Islet of Langerhans (tissue), 1 donor: ENCODE measurements at regions not wholly inside any gene's neighbourhood (a gene's known extent, or its start where the extent isn't known, plus 50 kb on each side); places are given as distances from the start of the nearest gene placed in this dataset.
"Not testable (repeated sequence)": the region's sequence is repeated elsewhere in the genome, so short reads cannot be mapped to it uniquely, and the experiment has no call there.

Experiments used
- FAIRE-seq: peaks from one replicate; lab custom pipeline; 2011; peaks lifted over from hg19 to GRCh38; lab: Jason Lieb, UNC

- no peak for FAIRE-seq
Observed at GRCh38 chrX:99398545-99398944, 1011.5 kb downstream of the PCDH19 start.

DNA sequence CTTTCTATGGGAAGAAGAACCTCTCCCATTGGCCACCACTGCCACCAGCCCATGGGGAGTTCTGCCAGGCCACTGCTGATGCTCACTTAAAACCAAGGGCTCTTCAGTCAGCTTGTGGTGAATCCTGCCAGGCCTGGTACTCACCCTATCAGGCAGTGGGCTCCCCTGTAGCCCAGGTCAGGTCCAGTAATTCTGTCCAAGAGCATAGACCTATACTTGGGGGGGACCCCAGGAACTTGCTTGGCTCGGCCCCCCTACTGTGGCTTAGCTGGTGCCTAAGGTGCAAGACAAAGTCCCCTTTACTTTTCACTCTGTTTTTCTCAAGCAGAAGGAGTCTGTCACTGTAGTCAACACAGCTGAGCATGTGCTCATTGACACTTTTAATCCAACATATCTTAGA lies 1012.2 kb downstream of the PCDH19 start:
- no peak for FAIRE-seq

DNA sequence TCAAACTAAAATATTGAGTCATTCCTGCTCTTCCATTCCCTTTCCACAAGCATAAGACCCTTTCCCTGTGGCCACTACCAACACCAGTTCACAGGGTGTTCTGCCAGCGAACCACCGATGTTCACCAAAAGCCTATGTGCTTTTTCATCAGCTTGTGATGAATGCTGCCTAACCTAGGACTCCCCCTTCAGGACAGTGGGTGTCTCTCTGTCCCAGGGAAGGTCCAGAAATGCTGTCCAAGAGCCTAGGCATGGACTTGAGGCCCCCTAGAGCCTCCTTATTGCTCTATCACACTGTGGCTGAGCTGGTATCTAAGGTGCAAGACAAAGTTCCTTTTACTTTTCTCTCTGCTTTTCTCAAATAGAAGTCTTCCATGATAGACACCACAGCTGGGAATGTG lies 1015.6 kb downstream of the PCDH19 start:
- no peak for FAIRE-seq

DNA sequence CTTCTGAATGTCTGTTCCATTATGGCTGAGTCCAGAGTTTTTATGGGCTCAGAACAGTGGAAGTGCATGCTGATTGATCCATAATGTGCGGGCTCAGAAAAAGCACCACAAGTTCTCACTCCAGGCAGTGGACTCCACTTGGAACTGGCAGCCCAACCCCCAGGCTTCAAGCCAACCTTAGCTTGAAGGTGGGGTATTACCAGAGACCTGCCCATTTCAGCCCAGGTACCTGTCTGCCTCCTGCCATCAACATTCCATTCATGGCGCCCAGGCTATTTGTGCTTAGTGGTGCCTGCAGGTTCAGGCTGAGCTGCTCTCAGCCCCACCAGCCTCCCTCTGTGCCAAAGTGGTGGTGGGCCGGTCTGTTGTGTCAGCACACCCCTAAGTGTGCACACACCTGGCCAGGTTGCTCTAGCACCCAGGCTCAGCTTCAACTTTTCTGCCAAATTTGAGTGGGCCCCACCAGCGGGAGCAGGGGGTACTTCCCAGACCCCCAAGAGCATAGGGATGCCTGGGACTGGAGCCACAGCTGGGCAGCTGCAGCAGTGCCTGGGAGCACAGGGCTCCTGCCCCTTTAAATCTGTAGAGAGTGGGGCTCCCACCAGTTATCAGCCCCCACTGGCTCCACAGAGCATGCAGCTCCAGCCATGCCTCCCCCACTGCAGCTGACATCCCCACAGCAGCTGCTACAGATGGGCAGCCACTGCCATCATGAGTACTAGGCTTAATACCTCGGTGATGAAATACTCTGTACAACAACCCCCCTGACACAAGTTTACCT lies 1025.3 kb downstream of the PCDH19 start:
- no peak for FAIRE-seq

- no peak for FAIRE-seq
Observed at GRCh38 chrX:99383786-99384185, 1026.3 kb downstream of the PCDH19 start.

- no peak for FAIRE-seq
Observed at GRCh38 chrX:99371976-99372595, 1038.0 kb downstream of the PCDH19 start.

DNA sequence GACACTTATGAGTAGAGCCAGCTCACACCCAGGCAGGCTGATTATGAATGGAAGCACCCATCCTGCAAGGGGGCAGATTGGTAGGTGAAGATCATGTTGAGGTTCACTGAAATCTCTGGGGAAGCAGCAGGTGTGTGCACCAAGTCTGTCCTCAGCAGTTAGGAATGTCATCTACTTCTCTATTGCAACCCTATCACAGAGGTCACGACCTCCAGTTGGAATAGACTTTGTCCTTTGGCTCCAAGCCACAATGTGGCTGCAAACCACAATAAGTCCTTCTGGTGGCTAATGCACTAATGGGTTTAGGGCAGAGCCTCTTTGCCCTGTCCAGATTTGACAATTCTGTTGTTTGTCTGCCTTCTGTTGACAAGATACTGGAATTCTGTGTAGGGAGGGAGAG lies 1056.7 kb downstream of the PCDH19 start:
- no peak for FAIRE-seq

DNA sequence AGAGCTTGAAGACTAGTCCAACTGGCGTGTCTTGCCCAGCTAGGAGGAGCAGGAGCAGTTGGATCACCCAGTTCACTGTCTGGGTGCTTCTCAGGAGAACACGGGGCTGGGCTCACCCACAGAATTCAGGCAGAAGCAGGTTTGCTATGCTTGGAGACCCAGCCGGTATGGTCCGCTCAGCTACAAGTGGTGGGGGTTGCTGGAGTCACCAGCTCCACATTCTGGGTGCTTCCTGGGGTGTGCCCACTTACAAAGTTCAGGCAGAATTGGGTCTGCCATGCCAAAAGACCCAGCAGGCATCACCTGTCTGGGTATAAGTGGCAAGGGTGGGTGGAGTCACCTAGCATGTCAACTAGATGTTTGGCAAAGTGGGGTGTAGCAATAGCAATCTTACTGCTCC lies 1061.8 kb downstream of the PCDH19 start:
- no peak for FAIRE-seq

DNA sequence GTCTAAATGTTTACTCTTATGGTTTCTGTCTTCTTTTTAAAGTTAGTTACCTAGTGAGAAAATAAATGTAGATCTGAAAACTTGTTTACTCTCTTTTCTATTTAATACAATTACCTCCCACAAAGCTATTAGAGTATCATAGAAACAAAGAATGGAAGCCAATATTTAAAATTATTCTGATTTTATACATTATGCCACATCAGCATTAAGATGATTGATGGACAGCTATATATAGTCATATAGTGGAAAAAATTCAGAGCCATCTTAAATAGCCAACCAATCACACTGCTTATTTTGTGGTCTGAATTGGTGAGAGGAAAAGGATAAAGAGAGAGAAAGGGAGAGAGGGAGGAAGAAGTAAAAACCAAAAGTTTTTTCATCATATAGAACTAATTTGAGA lies 1101.8 kb downstream of the PCDH19 start:
- no peak for FAIRE-seq

- FAIRE-seq, result no peak
Observed at GRCh38 chrX:99305573-99305972, 1104.5 kb downstream of the PCDH19 start.

GRCh38 chrX:99301990-99302389 lies 1108.1 kb downstream of the PCDH19 start:
- FAIRE-seq, result no peak

DNA sequence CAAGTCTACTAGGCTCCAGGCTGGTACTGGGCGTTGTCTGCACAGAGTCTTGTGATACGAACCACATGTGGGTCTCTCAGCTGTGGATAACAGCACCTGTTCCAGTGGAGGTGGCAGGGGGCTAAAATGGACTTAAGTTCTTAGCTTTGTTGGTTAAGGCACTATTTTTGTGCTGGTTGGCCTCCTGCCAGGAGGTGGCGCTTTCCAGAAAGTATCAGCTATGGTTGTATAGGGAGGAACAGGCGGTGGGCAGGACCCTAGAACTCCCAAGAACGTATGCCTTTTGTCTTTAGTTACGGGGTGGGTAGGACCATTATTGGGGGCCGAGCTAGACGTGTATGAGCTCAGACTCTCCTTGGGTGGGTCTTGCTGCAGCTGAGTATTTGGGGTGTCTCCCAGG lies 1138.4 kb downstream of the PCDH19 start:
- no peak for FAIRE-seq

DNA sequence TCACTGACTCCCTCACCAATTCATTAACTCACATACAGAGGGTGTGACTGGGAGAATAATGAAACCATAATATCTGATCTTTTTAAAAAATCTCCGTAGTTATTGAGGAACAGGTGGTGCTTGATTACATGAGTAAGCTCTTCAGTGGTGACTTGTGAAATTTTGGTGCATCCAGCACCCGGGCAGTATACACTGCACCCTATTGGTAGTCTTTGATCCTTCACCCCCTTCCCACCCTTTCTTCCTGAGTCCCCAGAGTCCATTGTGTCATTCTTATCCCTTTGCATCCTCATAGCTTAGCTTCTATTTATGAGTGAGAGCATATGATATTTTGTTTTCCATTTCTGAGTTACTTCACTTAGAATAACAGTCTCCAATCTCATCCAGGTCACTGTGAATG lies 1143.8 kb downstream of the PCDH19 start:
- FAIRE-seq, result no peak

DNA sequence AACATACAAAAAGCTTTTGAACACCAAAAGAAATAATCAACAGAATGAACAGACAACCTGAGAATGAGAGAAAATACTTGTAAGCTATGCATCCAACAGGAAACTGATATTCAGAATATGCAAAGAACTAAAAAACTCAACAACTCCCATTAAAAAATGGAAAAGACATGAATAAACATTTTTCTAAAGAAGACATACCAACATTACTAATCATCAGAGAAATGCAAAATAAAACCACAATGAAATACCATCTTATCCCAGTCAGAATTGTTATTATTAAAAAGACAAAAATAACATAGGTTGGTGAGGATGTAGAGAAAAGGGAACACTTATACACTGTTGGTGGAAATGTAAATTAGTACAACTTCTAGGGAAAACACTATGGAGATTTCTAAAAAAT lies 1161.9 kb downstream of the PCDH19 start:
- no peak for FAIRE-seq

DNA sequence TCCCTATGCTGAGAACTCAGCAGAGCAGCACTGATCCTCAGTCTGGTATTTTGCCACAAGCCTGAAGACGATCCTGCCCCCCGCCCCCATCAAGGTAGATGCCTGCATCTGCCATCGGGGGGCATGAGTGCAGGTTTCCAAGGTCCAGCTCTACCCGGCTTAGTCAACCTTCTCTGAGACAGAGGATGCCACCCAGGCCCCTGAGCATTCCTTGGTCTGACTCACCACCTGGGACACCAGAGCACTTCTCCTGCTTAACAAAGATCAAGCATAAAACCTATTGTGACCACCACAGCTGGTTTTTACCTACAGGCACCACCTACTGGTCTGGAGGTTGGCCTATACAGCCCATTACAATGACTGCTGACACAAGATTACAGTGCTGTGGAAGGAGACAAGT lies 1168.1 kb downstream of the PCDH19 start:
- no peak for FAIRE-seq

- FAIRE-seq, result not testable (repeated sequence)
Observed at GRCh38 chrX:99234384-99234783, 1175.7 kb downstream of the PCDH19 start.

GRCh38 chrX:99192421-99192820 lies 1217.7 kb downstream of the PCDH19 start:
- FAIRE-seq, result no peak

- FAIRE-seq, result no peak
Observed at GRCh38 chrX:99184153-99184552, 1225.9 kb downstream of the PCDH19 start.

DNA sequence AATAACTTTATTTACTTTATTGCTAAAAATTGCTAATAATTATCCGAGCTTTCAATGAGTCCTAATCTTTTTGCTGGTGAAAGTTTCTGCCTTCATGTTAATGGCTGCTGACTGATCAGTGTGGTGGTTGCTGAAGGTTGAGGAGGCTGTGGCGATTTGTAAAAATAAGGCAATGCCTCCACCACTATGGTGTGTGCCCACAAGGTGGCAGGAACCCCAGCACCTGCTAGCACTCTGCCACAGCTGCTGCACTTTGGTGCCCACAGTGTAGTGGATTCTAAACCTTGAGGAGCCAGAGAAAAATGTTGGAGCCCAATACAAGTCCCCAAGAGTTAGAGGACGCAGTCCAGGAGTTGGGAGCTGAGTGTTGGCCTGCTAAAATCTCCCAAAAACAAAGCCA lies 1237.1 kb downstream of the PCDH19 start:
- no peak for FAIRE-seq

DNA sequence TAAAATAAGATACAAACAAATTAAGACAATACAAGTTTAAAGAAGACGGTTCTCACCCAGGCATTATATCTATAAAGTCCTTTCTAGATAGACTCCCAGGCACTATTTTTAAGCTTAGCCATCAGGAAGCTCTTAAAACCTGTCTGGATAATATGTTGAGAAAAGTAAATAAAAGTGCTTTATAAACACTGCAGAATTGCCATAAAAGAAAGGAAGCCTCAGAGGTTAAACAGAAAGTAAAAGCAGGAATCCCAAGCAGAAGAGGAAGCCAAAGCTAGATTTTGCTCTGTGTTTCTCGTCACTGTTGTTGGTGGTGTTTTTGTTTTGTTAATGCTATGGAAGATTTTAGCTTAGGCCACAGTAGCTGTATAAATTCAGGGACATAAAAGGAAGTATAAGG lies 1267.3 kb downstream of the PCDH19 start:
- no peak for FAIRE-seq

DNA sequence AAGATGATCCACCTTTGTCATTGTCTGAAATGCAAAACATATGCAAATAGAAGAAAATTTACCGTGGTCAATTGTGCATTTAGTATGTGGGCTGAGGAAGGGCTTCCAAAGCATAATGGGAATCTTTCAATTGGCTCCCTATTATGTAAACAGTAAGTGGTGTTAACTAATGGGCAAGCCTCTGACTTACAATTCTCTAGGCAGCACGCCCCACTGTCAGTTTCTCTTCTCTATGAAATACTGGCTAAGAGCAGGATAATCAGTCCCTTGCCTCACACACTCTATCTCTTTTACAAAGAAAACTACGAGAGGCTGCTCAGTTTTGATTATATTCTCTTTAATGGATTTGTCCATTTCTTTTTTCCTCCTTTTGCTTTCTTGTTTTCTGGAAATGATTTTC lies 1272.6 kb downstream of the PCDH19 start:
- FAIRE-seq, result no peak

DNA sequence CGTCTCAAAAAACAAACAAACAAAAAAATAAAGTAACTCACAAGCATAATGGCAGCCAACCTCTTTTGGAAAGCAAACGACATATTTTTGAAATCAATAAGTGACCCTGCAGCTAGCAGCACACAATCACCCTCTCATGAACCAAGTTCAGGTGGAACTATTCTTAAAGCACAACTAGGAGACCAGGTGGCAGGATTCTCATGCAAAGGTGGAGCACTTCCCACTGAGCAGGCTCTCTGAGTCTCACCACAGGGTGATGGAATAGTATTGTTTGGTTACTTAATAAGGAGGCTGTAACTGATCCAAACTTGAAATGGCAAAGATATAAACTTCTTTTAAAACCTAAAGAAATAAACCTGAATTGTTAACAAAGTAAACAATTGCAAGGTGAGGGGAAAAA lies 1293.1 kb downstream of the PCDH19 start:
- no peak for FAIRE-seq

- FAIRE-seq, result no peak
Observed at GRCh38 chrX:99095965-99096635, 1314.0 kb downstream of the PCDH19 start.

DNA sequence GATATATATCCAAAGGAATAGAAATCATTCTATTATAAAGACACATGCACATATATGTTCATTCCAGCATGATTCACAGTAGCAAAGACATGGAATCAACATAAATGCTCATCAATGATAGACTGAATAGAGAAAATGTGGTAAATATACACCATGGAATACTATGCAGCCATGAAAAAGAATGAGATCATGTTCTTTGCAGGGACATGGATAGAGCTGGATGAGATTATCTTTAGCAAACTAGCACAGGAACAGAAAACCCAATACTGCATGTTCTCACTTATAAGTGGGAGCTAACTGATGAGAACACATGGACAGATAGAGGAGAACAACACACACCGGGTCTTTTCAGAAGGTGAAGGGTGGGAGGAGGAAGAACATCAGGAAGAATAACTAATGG lies 1318.6 kb downstream of the PCDH19 start:
- no peak for FAIRE-seq
